HEK293 (cell line): ENCODE measurements at regions not wholly inside any gene's neighbourhood (a gene's known extent, or its start where the extent isn't known, plus 50 kb on each side); places are given as distances from the start of the nearest gene placed in this dataset.

Source experiments
- CTCF ChIA-PET: fragments of 350-600 bp; formaldehyde crosslinking; extraction: SDS; loops from one replicate; lab custom pipeline; 2021; ENCODE audit warnings: antibody characterized with exemption; lab: Yijun Ruan, JAX
- POLR2A ChIA-PET: fragments of 300-600 bp; formaldehyde crosslinking; extraction: SDS; loops from one replicate; lab custom pipeline; 2020; ENCODE audit warnings: antibody characterized with exemption, inconsistent platforms; lab: Yijun Ruan, JAX
- H3K27ac ChIP-seq: fragments of 200-500 bp; sonication (Bioruptor generic); 2 replicates; pipeline ENCODE4 v1.5.1; 2014; ENCODE audit warnings: low read depth, low read length, control low read depth, inconsistent platforms; ENCODE audit errors: extremely low read depth
- H3K36me3 ChIP-seq, 2 experiments: fragments of 200-500 bp in 1 of 2; sonication (Bioruptor generic) in 1 of 2; 1 replicate in 1 of 2; 2 replicates in 1 of 2; pipeline ENCODE4 v1.5.1; 2014 to 2017; ENCODE audit warnings: inconsistent platforms in 2 of 2, low read length in 2 of 2; ENCODE audit not compliant: control insufficient read depth in 2 of 2, insufficient read depth in 1 of 2
- H3K4me1 ChIP-seq: fragments of 200-500 bp; sonication (Bioruptor generic); 2 replicates; pipeline ENCODE4 v1.5.1; 2014; ENCODE audit warnings: mild to moderate bottlenecking, low read length, inconsistent platforms; ENCODE audit not compliant: control insufficient read depth, insufficient read depth
- H3K4me3 ChIP-seq: 2 replicates; pipeline ENCODE4 v1.5.1; 2011; ENCODE audit warnings: low read depth, mild to moderate bottlenecking, control low read depth, low read length, moderate library complexity
- H3K9me3 ChIP-seq: fragments of 200-500 bp; sonication (Bioruptor generic); 2 replicates; pipeline ENCODE4 v1.5.1; 2014; ENCODE audit warnings: low read depth, low read length, inconsistent platforms; ENCODE audit not compliant: control insufficient read depth, insufficient read depth
- BCL11B ChIP-seq: fragments of 450-650 bp; formaldehyde crosslinking; IDR thresholded peaks from 2 replicates; pipeline ENCODE4 v1.5.1; 2016; ENCODE audit warnings: low read depth, missing biosample characterization, missing genetic modification characterization
- HOXD13 ChIP-seq: sonication (generic); formaldehyde crosslinking; IDR thresholded peaks from 2 replicates; pipeline ENCODE4 v1.8.0; 2022; ENCODE audit warnings: missing genetic modification reagents, borderline replicate concordance
- PRDM10 ChIP-seq: fragments of 450-650 bp; formaldehyde crosslinking; IDR thresholded peaks from 2 replicates; pipeline ENCODE4 v1.5.1; 2016; ENCODE audit warnings: missing biosample characterization, missing genetic modification characterization
- REST ChIP-seq: fragments of 450-650 bp; formaldehyde crosslinking; IDR thresholded peaks from 2 replicates; pipeline ENCODE4 v1.5.1; 2016; ENCODE audit warnings: missing biosample characterization, missing genetic modification characterization
- ZBTB20 ChIP-seq: fragments of 450-650 bp; formaldehyde crosslinking; IDR thresholded peaks from 2 replicates; pipeline ENCODE4 v1.5.1; 2016; ENCODE audit warnings: missing biosample characterization, missing genetic modification characterization
- ZBTB6 ChIP-seq: fragments of 450-650 bp; formaldehyde crosslinking; IDR thresholded peaks from 2 replicates; pipeline ENCODE4 v1.5.1; 2017; ENCODE audit warnings: missing biosample characterization, missing genetic modification characterization
- ZNF112 ChIP-seq: fragments of 450-650 bp; formaldehyde crosslinking; IDR thresholded peaks from 2 replicates; pipeline ENCODE4 v1.5.0; 2017; ENCODE audit warnings: missing biosample characterization, missing genetic modification characterization
- ZNF16 ChIP-seq: fragments of 450-650 bp; formaldehyde crosslinking; IDR thresholded peaks from 2 replicates; pipeline ENCODE4 v1.5.1; 2016; ENCODE audit warnings: low read depth, missing biosample characterization, missing genetic modification characterization
- ZNF211 ChIP-seq: fragments of 450-650 bp; formaldehyde crosslinking; IDR thresholded peaks from 2 replicates; pipeline ENCODE4 v1.5.1; 2016; ENCODE audit warnings: low read depth, missing biosample characterization, missing genetic modification characterization
- ZNF311 ChIP-seq: fragments of 450-650 bp; formaldehyde crosslinking; IDR thresholded peaks from 2 replicates; pipeline ENCODE4 v1.5.1; 2017; ENCODE audit warnings: missing biosample characterization, missing genetic modification characterization, borderline replicate concordance
- ZNF354C ChIP-seq: fragments of 450-650 bp; formaldehyde crosslinking; IDR thresholded peaks from 2 replicates; pipeline ENCODE4 v1.5.1; 2016; ENCODE audit warnings: missing biosample characterization, missing genetic modification characterization, low read depth, borderline replicate concordance
- ZNF394 ChIP-seq: fragments of 450-650 bp; formaldehyde crosslinking; IDR thresholded peaks from 2 replicates; pipeline ENCODE4 v1.5.1; 2016; ENCODE audit warnings: missing biosample characterization, missing genetic modification characterization, mild to moderate bottlenecking, moderate library complexity, borderline replicate concordance
- ZNF473 ChIP-seq: fragments of 450-650 bp; formaldehyde crosslinking; IDR thresholded peaks from 2 replicates; pipeline ENCODE4 v1.5.1; 2017; ENCODE audit warnings: missing biosample characterization, missing genetic modification characterization
- ZNF548 ChIP-seq: fragments of 450-650 bp; formaldehyde crosslinking; IDR thresholded peaks from 2 replicates; pipeline ENCODE4 v1.5.1; 2016; ENCODE audit warnings: missing biosample characterization, missing genetic modification characterization
- ZNF549 ChIP-seq: fragments of 450-650 bp; IDR thresholded peaks from 2 replicates; pipeline ENCODE4 v1.5.1; 2018; ENCODE audit warnings: missing biosample characterization, missing genetic modification characterization, mild to moderate bottlenecking, inconsistent platforms, moderate library complexity
- ZNF560 ChIP-seq: fragments of 450-650 bp; formaldehyde crosslinking; IDR thresholded peaks from 2 replicates; pipeline ENCODE4 v1.5.1; 2017; ENCODE audit warnings: missing biosample characterization, missing genetic modification characterization, borderline replicate concordance
- ZNF571 ChIP-seq: fragments of 450-650 bp; formaldehyde crosslinking; IDR thresholded peaks from 2 replicates; pipeline ENCODE4 v1.5.0; 2017; ENCODE audit warnings: missing biosample characterization, missing genetic modification characterization
- ZNF600 ChIP-seq: fragments of 450-650 bp; formaldehyde crosslinking; IDR thresholded peaks from 2 replicates; pipeline ENCODE4 v1.5.1; 2016; ENCODE audit warnings: missing biosample characterization, missing genetic modification characterization
- ZNF747 ChIP-seq: fragments of 450-650 bp; formaldehyde crosslinking; IDR thresholded peaks from 2 replicates; pipeline ENCODE4 v1.5.1; 2016; ENCODE audit warnings: missing biosample characterization, missing genetic modification characterization
- TF ChIP-seq, protein P1 (sequence below): fragments of 450-650 bp; formaldehyde crosslinking; IDR thresholded peaks from 2 replicates; pipeline ENCODE4 v1.5.1; 2016; ENCODE audit warnings: missing biosample characterization, missing genetic modification characterization
- TF ChIP-seq, protein P2 (sequence below): fragments of 450-650 bp; formaldehyde crosslinking; IDR thresholded peaks from 2 replicates; pipeline ENCODE4 v1.5.1; 2016; ENCODE audit warnings: missing biosample characterization, missing genetic modification characterization

DNA sequence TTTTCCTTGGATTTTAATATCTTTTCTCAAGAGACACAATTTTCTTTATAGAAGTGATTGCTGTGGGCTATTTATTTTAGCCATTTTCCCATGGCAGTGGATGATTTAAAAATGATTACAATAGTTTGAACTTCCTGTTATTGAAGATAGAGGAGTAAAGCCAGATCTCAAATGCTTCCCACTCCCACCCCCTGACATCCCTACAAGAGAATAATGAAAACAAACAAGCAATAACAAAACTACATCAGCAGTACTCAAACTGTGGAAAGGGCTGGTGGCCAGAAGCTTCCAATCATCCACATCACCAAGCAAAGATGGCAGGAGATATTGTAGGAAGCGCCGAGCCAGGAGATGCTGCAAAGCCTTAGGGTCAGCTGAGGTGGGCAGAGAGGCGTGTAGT lies 831.1 kb upstream of the NR2F2 start:
- POLR2A ChIA-PET: no interaction called here
- Histone ChIP-seq H3K4me1 (no peaks in the 10 kb centered on the region), H3K36me3 (no peaks in the 10 kb centered on the region), H3K4me3 (no peak overlapping the region), H3K27ac (no peak overlapping the region), H3K9me3 (no peaks in the 10 kb centered on the region)
- CTCF ChIA-PET: interaction anchor here (0.6 kb wide), 1 partner anchor 75 kb away, joined by 3 read pairs; no protein-coding TSS in a partner anchor
- TF ChIP-seq ZNF600 (no peak), ZNF560 (tag by site-specific recombination) (no peak), ZNF747 (tag by site-specific recombination) (no peak), ZNF473 (tag by site-specific recombination) (no peak)

DNA sequence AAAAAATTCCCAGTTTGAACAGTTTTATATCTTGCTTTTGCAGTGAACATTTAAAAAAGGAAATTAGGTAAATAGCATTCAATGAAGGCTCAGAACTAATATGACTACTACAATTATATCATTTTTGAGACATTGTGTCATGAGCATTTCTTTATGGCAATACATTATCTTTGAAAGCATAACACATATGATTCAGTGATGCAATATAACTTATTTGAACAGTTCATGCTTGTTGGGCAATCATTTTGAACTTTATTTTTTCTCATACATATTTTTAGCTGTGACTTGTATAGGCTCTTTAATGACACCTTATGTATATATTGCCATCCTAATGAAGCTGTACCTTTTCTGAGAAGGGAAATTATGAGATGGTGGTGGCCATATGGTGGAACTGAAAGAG lies 828.6 kb upstream of the NR2F2 start:
- TF ChIP-seq ZNF394 (no peak), BCL11B (tag by site-specific recombination) (no peak), ZNF311 (tag by site-specific recombination) (no peak), ZNF16 (tag by site-specific recombination) (no peak)
- H3K9me3 ChIP-seq: no peaks in the 10 kb centered on the region
- no peak overlapping the region for H3K4me3 ChIP-seq
- no peaks in the 10 kb centered on the region for H3K36me3 ChIP-seq
- H3K4me1 ChIP-seq: no peaks in the 10 kb centered on the region
- H3K27ac ChIP-seq: no peak overlapping the region
- ChIA-PET CTCF (no interaction called here), POLR2A (no interaction called here)

GRCh38 chr15:95503107-95503506 lies 827.4 kb upstream of the NR2F2 start:
- no peak overlapping the region for H3K4me3 ChIP-seq
- no peak overlapping the region for H3K27ac ChIP-seq
- H3K36me3 ChIP-seq: no peaks in the 10 kb centered on the region
- no peaks in the 10 kb centered on the region for H3K9me3 ChIP-seq
- no peaks in the 10 kb centered on the region for H3K4me1 ChIP-seq
- CTCF ChIA-PET: interaction anchor here (0.6 to 0.7 kb wide), 2 partner anchors 20 to 95 kb away, joined by 3 to 4 read pairs; no protein-coding TSS in a partner anchor
- POLR2A ChIA-PET: no interaction called here
- TF ChIP-seq REST (no peak), ZBTB20 (tag by site-specific recombination) (no peak), ZNF548 (tag by site-specific recombination) (no peak), ZNF112 (tag by site-specific recombination) (no peak), ZNF549 (tag by site-specific recombination) (no peak), ZBTB6 (tag by site-specific recombination) (no peak), HOXD13 (CRISPR knock-in tag) (no peak), ZNF211 (tag by site-specific recombination) (no peak), PRDM10 (no peak), ZNF354C (tag by site-specific recombination) (no peak), ZNF571 (no peak)
- TF ChIP-seq, protein P1, sequence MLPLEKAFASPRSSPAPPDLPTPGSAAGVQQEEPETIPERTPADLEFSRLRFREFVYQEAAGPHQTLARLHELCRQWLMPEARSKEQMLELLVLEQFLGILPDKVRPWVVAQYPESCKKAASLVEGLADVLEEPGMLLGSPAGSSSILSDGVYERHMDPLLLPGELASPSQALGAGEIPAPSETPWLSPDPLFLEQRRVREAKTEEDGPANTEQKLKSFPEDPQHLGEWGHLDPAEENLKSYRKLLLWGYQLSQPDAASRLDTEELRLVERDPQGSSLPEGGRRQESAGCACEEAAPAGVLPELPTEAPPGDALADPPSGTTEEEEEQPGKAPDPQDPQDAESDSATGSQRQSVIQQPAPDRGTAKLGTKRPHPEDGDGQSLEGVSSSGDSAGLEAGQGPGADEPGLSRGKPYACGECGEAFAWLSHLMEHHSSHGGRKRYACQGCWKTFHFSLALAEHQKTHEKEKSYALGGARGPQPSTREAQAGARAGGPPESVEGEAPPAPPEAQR (tag by site-specific recombination): no peak
- TF ChIP-seq, protein P2, sequence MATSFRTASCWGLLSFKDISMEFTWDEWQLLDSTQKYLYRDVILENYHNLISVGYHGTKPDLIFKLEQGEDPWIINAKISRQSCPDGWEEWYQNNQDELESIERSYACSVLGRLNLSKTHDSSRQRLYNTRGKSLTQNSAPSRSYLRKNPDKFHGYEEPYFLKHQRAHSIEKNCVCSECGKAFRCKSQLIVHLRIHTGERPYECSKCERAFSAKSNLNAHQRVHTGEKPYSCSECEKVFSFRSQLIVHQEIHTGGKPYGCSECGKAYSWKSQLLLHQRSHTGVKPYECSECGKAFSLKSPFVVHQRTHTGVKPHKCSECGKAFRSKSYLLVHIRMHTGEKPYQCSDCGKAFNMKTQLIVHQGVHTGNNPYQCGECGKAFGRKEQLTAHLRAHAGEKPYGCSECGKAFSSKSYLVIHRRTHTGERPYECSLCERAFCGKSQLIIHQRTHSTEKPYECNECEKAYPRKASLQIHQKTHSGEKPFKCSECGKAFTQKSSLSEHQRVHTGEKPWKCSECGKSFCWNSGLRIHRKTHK (tag by site-specific recombination): no peak
